Caki2 (cell line): ENCODE measurements at regions not wholly inside any gene's neighbourhood (a gene's known extent, or its start where the extent isn't known, plus 50 kb on each side); places are given as distances from the start of the nearest gene placed in this dataset.

Experiments used
- DNase-seq: peaks from one replicate; pipeline ENCODE4 v3.0.0-alpha.2; 2015; ENCODE audit warnings: low read depth
- in situ Hi-C: cut with HindIII; loops from 2 replicates; pipeline ENCODE4 v1.10.0; 2016; ENCODE audit warnings: low sequenced_read_pairs, low pct_unique_long_range_greater_than_20kb, mixed read lengths

DNA sequence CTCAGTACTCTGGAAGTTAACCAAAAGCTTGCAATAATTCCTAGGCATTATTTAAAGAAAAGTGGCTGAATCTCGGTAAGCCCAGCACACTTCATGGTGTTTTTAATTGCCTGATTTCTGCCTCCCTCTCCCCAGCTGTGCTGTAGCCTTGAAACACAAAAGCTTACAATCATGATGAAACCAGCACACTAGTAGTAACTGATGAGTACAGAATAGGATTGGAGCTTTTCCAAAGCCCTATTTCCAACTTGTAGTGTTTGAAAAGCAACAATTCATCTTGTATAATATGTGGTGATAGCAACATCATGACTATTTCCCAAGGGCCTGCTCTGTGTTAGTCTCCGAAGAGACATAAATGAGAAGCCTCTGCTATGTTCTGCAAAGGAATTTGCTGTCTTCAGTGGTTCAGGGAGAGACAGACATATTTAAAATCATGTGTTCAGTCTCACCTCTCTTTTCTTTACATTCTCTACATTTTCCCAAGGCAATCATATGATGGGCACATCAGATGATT lies 1015.0 kb downstream of the BCL11A start:
- in situ Hi-C loops: no loop called here
- DNase-seq: no peak

DNA sequence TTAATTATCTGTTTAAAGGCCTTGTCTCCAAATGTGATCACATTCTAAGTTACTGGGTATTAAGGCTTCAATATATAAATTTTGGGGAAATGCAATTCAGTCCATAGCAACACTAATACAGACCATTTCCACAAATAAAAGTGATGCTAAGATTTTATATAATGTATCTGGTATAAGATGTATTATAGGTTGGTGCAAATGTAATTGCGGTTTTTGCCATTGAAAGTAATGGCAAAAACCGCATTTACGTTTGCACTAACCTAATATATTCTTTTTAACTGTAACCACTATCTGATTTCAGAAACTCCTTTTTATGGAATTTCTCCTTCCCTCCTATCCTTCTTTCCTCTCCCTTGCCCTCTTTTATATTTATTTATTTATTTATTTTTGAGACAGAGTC lies 1020.6 kb downstream of the BCL11A start:
- DNase-seq: no peak
- in situ Hi-C loops: no loop called here

GRCh38 chr2:59530258-59530657 lies 1023.2 kb downstream of the BCL11A start:
- in situ Hi-C loops: no loop called here
- no peak for DNase-seq

GRCh38 chr2:59529726-59530125 lies 1023.7 kb downstream of the BCL11A start:
- no peak for DNase-seq
- in situ Hi-C loops: no loop called here

DNA sequence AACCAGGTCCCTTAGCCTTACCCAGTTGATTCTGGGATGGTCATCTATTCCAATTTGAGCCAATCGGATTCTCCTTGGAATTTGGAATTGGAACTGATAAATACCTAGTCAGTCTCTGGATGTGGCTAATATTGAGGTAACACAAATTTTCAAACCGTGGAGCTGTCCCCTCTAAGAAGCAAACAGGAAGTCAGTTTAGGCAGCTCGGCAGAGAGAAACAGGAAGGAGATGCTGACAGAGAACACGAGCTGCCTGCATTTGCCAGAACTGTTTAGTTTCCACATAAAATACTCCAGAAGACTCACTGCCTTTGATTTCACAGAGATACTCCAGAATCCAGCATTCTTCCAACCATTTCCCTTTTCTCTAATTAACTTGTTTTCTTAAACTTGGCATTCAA lies 1024.9 kb downstream of the BCL11A start:
- in situ Hi-C loops: no loop called here
- DNase-seq: no peak

GRCh38 chr2:59502981-59503380 lies 1050.5 kb downstream of the BCL11A start:
- in situ Hi-C loops: no loop called here
- DNase-seq: no peak

GRCh38 chr2:59490994-59491393 lies 1062.5 kb downstream of the BCL11A start:
- in situ Hi-C loops: no loop called here
- DNase-seq: no peak

DNA sequence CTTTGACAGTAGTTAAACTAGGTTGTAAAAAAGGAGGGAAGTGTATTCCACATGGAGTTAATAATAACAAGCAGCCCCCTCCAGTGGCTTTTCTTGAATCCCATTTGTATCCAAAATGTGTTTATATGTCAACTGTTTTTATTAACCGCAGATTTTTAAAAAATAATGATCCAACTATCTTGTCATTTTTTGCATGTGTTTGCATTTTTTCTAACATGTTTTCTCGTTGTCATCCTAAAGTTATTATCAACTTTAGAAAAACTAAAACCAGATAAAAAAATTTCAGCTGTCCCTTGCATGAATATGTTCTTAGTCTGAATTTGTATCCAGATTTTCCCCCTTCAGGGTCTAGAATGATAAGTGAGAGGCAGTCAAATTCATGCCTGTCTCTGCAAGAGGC lies 1063.3 kb downstream of the BCL11A start:
- no peak for DNase-seq

GRCh38 chr2:59484673-59485072 lies 1068.8 kb downstream of the BCL11A start:
- DNase-seq: no peak
- in situ Hi-C loops: no loop called here

More for the DNA sequence above, 1063.3 kb downstream of the BCL11A start:
- in situ Hi-C loops: no loop called here

- in situ Hi-C loops: no loop called here
- DNase-seq: no peak
These were observed 1090.0 kb downstream of the BCL11A start for GRCh38 chr2:59463426-59463825.

GRCh38 chr2:59462422-59463197 lies 1090.8 kb downstream of the BCL11A start:
- DNase-seq: no peak
- in situ Hi-C loops: no loop called here

GRCh38 chr2:59461127-59461526 lies 1092.3 kb downstream of the BCL11A start:
- DNase-seq: no peak
- in situ Hi-C loops: no loop called here

- in situ Hi-C loops: no loop called here
- DNase-seq: no peak
These were observed 1094.7 kb downstream of the BCL11A start for GRCh38 chr2:59458800-59459199.

- in situ Hi-C loops: no loop called here
- no peak for DNase-seq
These were observed 1097.2 kb downstream of the BCL11A start for GRCh38 chr2:59456285-59456684.

- DNase-seq: no peak
- in situ Hi-C loops: no loop called here
These were observed 1104.2 kb downstream of the BCL11A start for GRCh38 chr2:59449274-59449673.

DNA sequence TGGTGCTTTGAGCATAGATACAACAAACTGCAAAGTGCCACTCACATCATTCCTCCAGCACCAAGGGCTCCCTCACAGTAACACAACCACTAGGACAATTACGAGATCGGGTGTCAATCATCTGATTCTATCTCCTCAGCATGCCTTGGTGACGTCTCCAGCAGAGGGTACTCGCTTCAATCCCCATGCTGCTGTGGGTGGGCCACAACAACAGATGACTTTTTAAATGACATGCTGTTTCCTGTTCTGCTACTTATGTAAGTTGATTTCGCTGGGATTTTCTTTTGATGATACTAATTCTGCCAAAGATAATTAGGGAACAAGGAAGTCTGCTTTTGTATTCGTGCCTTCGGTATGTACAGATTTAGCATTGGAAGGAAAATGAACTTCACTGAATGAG lies 1113.0 kb downstream of the BCL11A start:
- no peak for DNase-seq
- in situ Hi-C loops: no loop called here

DNA sequence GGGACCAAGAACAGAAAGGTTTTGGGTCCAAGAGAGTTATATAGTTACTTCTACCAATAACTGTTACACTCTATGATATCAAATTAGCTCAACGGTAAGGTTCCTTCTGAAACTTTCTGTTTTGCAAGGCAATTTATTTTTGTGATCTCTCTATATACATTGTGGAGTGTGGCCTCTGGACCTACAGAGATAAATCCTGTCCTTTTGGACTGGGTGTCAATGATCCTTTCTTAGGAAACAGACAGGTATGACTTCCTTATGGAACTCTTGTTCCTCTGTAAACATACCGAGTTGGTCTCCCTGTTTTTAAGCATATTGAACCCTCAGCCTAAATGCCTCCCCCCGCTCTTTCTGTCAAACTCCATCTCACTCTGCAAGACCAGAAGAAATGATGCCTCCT lies 1117.8 kb downstream of the BCL11A start:
- DNase-seq: no peak

DNA sequence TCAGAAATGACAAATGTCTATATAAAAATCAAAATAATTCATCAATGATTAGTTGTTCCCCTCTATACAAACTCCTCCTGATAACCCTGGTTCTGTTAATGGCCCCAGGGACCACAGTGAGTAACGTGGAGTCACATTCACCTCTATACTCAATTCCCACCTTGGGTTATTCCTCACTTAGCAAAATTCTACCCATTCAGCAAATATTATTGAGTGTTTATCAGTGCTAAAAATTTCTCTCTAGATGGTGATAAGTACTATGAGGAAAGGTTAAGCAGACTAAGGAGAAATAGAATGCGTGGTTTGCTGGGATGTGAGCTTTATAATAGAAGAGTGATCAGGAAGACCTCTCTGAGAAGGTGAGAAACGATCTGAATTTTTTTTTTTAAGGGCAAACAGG lies 1124.5 kb downstream of the BCL11A start:
- DNase-seq: no peak
- in situ Hi-C loops: no loop called here

More for the DNA sequence above, 1117.8 kb downstream of the BCL11A start:
- in situ Hi-C loops: no loop called here

DNA sequence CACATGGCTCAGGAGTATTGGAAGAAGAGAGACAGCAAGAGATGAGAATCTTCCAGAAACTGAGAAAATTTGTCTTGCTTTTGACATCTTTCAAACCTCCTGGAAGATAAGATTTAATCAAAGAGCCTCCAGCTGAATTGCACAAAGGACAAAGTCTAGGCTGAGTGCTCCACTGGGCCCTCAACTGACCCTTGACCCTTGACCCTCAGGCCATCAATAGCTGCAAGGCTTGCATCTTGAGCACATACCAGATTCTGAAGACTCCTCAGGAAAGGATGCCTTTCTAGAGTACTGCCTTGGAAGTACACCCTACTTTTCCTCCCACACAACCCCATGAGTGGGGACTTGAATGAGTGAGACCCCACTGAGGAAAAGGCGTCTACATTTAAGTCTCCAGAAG lies 1125.5 kb downstream of the BCL11A start:
- in situ Hi-C loops: no loop called here
- DNase-seq: no peak

GRCh38 chr2:59425247-59425646 lies 1128.2 kb downstream of the BCL11A start:
- peak; percentile 74 for DNase-seq
- in situ Hi-C loops: no loop called here
